Stimulated activated CD4-positive, alpha-beta T cell treated with anti-CD3 and anti-CD28 coated beads, Interleukin-1b, Interleukin-23, amount 100 ng/mL, for 48 hours (primary cell): ENCODE measurements at regions not wholly inside any gene's neighbourhood (a gene's known extent, or its start where the extent isn't known, plus 50 kb on each side); places are given as distances from the start of the nearest gene placed in this dataset.

Experiments
- DNase-seq: peaks from one replicate; pipeline ENCODE4 v3.0.0-alpha.2; 2020

DNA sequence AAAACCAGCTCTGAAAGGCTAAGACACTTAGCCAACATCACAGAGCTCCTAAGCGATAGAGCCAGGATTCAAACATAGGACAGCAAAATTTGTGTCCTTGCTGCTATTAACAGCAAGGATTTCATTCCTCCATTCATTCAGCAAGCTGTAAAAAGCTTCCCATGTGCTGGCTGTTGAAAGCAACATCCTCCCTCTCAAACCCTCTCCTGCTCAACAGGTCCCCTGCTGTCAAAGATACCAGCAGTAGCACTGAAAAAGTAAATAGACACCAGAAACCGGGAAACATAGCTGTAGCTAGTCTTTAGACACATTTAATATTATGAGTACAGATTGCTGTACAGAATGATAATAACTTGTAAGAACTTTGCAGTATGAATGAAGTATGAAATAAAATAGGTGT, 52.6 kb upstream of the ADAMTSL1 start:
- DNase-seq: no peak

DNA sequence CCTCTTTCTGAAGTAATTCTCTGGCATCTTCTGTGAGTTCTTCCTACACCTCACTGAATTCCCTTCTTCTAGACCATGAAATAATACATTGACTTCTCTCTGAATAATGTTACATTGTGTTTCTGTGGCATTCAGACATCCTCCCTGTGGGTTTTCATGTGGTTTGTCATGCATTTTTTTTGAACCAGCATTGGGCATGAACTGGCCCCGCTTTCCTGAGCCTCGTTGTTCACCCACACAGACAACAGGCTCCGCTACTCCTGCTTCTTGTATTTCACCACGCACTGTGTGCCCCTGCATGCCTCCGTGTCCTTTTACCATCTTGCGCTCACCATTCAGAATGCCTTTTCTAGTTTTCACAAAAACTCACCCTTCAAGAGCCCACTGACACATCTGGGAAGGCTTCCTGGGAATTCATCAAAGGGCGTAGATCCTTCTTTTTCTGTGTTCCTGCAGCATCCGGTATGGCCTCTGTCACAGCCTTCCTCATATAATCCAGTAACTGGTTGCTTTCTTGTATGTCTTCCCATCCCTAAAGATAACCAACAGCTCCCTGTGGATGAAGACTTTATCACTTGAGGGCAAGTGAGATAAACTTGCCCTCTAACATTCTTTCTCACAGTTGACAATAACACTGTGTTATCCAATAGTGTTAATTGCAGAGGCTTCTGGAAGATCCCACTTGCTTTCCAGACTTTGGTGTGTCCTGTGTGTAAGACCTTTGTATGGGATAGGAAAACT, 51.5 kb upstream of the ADAMTSL1 start:
- no peak for DNase-seq

DNA sequence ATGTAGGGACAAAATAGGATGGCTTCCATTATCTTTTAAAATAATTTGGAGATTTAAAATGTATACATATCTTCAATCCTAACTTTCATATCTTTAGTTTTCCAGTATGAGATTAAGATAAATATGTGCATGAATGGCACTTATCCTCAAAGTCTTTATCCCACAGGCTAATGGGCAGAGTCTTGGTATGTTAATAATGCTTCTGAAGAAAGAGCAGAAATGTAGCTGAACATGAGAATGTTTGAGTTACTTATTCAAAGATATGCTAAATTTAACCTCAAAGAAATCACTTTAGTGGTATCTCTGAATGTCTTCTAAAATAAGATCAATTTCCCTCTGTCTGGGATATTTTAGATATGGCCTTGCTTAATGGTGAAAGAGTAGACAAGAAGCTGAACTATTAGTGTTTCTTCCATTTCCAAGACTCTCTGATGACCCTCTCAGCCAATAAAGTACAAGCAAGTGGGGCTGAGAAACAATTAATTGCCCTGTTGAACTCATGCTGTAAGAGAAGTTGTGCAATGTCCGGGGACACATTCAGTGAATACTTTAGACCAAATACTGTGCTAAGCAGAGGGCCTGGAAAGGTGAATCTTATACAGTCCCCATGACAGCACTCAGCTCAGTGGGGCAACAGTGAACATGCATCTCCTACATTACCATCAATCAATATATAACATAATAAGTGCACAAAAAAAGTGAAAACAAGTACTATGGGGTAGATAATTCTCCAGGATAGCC, 50.0 kb upstream of the ADAMTSL1 start:
- DNase-seq: no peak
